H1 (cell line): ENCODE measurements at regions not wholly inside any gene's neighbourhood (a gene's known extent, or its start where the extent isn't known, plus 50 kb on each side); places are given as distances from the start of the nearest gene placed in this dataset.
A peak's percentile ranks its signal among the peaks of the same experiment; 100 is the strongest.

Source experiments
- CTCF ChIA-PET: fragments of 300-600 bp; sonication (Branson Sonifier 250); formaldehyde crosslinking; loops from one replicate; lab custom pipeline; 2021; ENCODE audit not compliant: partially characterized antibody; lab: Charles Lee
- POLR2A ChIA-PET: fragments of 300-600 bp; sonication (Branson Sonifier 250); formaldehyde crosslinking; loops from one replicate; lab custom pipeline; 2021; ENCODE audit warnings: inconsistent platforms; ENCODE audit not compliant: partially characterized antibody; lab: Charles Lee
- DNase-seq, 2 experiments: peaks; one replicate each; pipeline versions ENCODE4 v3.0.0 to v3.0.0-alpha.2; 2010 to 2022; ENCODE audit warnings: low spot score in 2 of 2, low read depth in 1 of 2, mixed read lengths in 1 of 2
- FAIRE-seq: peaks from 2 replicates; lab custom pipeline; 2011; peaks lifted over from hg19 to GRCh38; lab: Jason Lieb, UNC
- H2AFZ ChIP-seq: 2 replicates; pipeline ENCODE4 v1.8.1; 2012; ENCODE audit warnings: low read length, inconsistent platforms
- H2AK5ac ChIP-seq: 2 replicates; pipeline ENCODE4 v1.6.1; 2013; ENCODE audit warnings: low read depth, low read length
- H2BK120ac ChIP-seq: replicated peaks from 2 replicates; pipeline ENCODE3; 2013; ENCODE audit warnings: low read depth, low read length, inconsistent platforms
- H2BK12ac ChIP-seq: 2 replicates; pipeline ENCODE4 v1.6.1; 2013; ENCODE audit warnings: low read depth, low read length
- H2BK15ac ChIP-seq: 2 replicates; pipeline ENCODE4 v1.6.1; 2013; ENCODE audit warnings: low read length
- H2BK20ac ChIP-seq: 2 replicates; pipeline ENCODE4 v1.6.1; 2013; ENCODE audit warnings: low read length
- H2BK5ac ChIP-seq: 2 replicates; pipeline ENCODE4 v1.6.1; 2013; ENCODE audit warnings: low read depth, low read length
- H3K14ac ChIP-seq: 2 replicates; pipeline ENCODE4 v1.6.1; 2013; ENCODE audit warnings: inconsistent platforms; ENCODE audit not compliant: insufficient read length
- H3K18ac ChIP-seq: 2 replicates; pipeline ENCODE4 v1.6.1; 2013; ENCODE audit warnings: low read length; ENCODE audit errors: extremely low read depth
- H3K23ac ChIP-seq: 2 replicates; pipeline ENCODE4 v1.6.1; 2013; ENCODE audit warnings: inconsistent platforms; ENCODE audit not compliant: insufficient read length
- H3K23me2 ChIP-seq: 2 replicates; pipeline ENCODE4 v1.6.1; 2013; ENCODE audit warnings: low read depth, low read length
- H3K27ac ChIP-seq: 2 replicates; pipeline ENCODE4 v1.6.1; 2011; ENCODE audit warnings: low read depth, low read length, inconsistent platforms
- H3K27me3 ChIP-seq, 4 experiments: replicated peaks in 1 of 4; 1 replicate in 1 of 4; 2 replicates in 3 of 4; pipeline versions ENCODE4 v1.6.1 to v1.8.1; 2011 to 2013; ENCODE audit warnings: low read length in 3 of 4, mild to moderate bottlenecking in 3 of 4, inconsistent platforms in 2 of 4, mixed read lengths in 2 of 4, moderate library complexity in 1 of 4; ENCODE audit not compliant: control insufficient read depth in 3 of 4, insufficient read depth in 3 of 4; ENCODE audit errors: extremely low read depth in 1 of 4
- H3K36me3 ChIP-seq, 4 experiments: 2 replicates each; pipeline versions ENCODE4 v1.6.1 to v1.8.1; 2011 to 2013; ENCODE audit warnings: mild to moderate bottlenecking in 4 of 4, low read length in 3 of 4, moderate library complexity in 2 of 4, control low read depth in 1 of 4, inconsistent platforms in 1 of 4; ENCODE audit not compliant: insufficient read depth in 4 of 4, control insufficient read depth in 2 of 4
- H3K4ac ChIP-seq: replicated peaks from 2 replicates; pipeline ENCODE3; 2013; ENCODE audit warnings: low read length, low read depth, mixed read lengths, inconsistent platforms; ENCODE audit not compliant: insufficient read length
- H3K4me1 ChIP-seq, 4 experiments: replicated peaks in 1 of 4; 1 replicate in 1 of 4; 2 replicates in 3 of 4; pipeline versions ENCODE4 v1.6.1 to v1.8.1; 2011 to 2013; ENCODE audit warnings: low read length in 3 of 4, inconsistent platforms in 2 of 4, mixed read lengths in 1 of 4; ENCODE audit not compliant: insufficient read depth in 4 of 4, control insufficient read depth in 3 of 4
- H3K4me2 ChIP-seq, 2 experiments: 2 replicates each; pipeline versions ENCODE4 v1.6.1 to v1.8.1; 2011 to 2013; ENCODE audit warnings: low read depth in 2 of 2, low read length in 2 of 2, control low read depth in 1 of 2, inconsistent platforms in 1 of 2, mild to moderate bottlenecking in 1 of 2; ENCODE audit not compliant: insufficient read depth in 1 of 2
- H3K4me3 ChIP-seq, 4 experiments: fragments of 200-600, 300-600 bp in 1 of 4; sonication (generic), shearing (Covaris generic), sonication (Bioruptor Twin) in 1 of 4; 2 replicates each; pipeline versions ENCODE4 v1.5.1 to v1.8.1; 2011 to 2016; ENCODE audit warnings: low read length in 4 of 4, low read depth in 3 of 4, control low read depth in 2 of 4, inconsistent platforms in 2 of 4, mild to moderate bottlenecking in 2 of 4, mixed read lengths in 1 of 4, moderate library complexity in 1 of 4; ENCODE audit not compliant: insufficient read depth in 2 of 4; ENCODE audit errors: extremely low read depth in 1 of 4
- H3K56ac ChIP-seq: replicated peaks from 2 replicates; pipeline ENCODE3; 2013; ENCODE audit warnings: low read depth, mild to moderate bottlenecking, mixed read lengths, low read length, inconsistent platforms; ENCODE audit not compliant: insufficient read length
- H3K79me1 ChIP-seq: 2 replicates; pipeline ENCODE4 v1.6.1; 2013; ENCODE audit warnings: low read depth, low read length, control low read depth
- H3K79me2 ChIP-seq, 2 experiments: 2 replicates each; pipeline versions ENCODE4 v1.6.1 to v1.8.1; 2012 to 2013; ENCODE audit warnings: low read length in 2 of 2, mild to moderate bottlenecking in 2 of 2, inconsistent platforms in 1 of 2; ENCODE audit not compliant: insufficient read depth in 2 of 2, control insufficient read depth in 1 of 2
- H3K9ac ChIP-seq, 4 experiments: replicated peaks in 1 of 4; 1 replicate in 1 of 4; 2 replicates in 3 of 4; pipeline versions ENCODE4 v1.6.1 to v1.8.1; 2011 to 2013; ENCODE audit warnings: low read depth in 3 of 4, low read length in 3 of 4, control low read depth in 2 of 4, mild to moderate bottlenecking in 2 of 4, moderate library complexity in 2 of 4, inconsistent platforms in 1 of 4; ENCODE audit errors: extremely low read depth in 1 of 4
- H3K9me3 ChIP-seq, 2 experiments: 2 replicates each; pipeline versions ENCODE4 v1.6.1 to v1.8.1; 2012 to 2013; ENCODE audit warnings: mild to moderate bottlenecking in 2 of 2, moderate library complexity in 2 of 2, control low read depth in 1 of 2, inconsistent platforms in 1 of 2, low read depth in 1 of 2, low read length in 1 of 2, mixed read lengths in 1 of 2; ENCODE audit not compliant: insufficient read depth in 2 of 2
- H4K20me1 ChIP-seq, 2 experiments: replicated peaks in 1 of 2; 2 replicates each; pipeline versions ENCODE3 to v1.8.1; 2011 to 2013; ENCODE audit warnings: inconsistent platforms in 2 of 2, low read length in 2 of 2, mild to moderate bottlenecking in 1 of 2; ENCODE audit not compliant: insufficient read depth in 2 of 2, control insufficient read depth in 1 of 2
- H4K5ac ChIP-seq: 2 replicates; pipeline ENCODE4 v1.6.1; 2013; ENCODE audit warnings: low read length, low read depth, mixed read lengths, inconsistent platforms; ENCODE audit not compliant: insufficient read length
- H4K8ac ChIP-seq: 2 replicates; pipeline ENCODE4 v1.8.0; 2013; ENCODE audit warnings: mild to moderate bottlenecking, moderate library complexity, low read length, inconsistent platforms; ENCODE audit not compliant: insufficient read depth; ENCODE audit errors: extremely low read depth
- H4K91ac ChIP-seq: replicated peaks from 2 replicates; pipeline ENCODE3; 2013; ENCODE audit warnings: low read length, mixed read lengths, inconsistent platforms; ENCODE audit not compliant: insufficient read length
- MAX ChIP-seq: IDR thresholded peaks from 2 replicates; pipeline ENCODE4 v1.6.1; 2012; ENCODE audit warnings: inconsistent platforms
- TCF12 ChIP-seq: IDR thresholded peaks from 2 replicates; pipeline ENCODE4 v1.6.1; 2011; ENCODE audit warnings: low read depth, mild to moderate bottlenecking, low read length
- WGBS, 2 experiments: shearing (Covaris generic) in 1 of 2; methylation state at CpG; one replicate each; pipeline versions ENCODE4 v1.1.6 to v1.1.7; 2013 to 2015; ENCODE audit warnings: low lambda C conversion rate in 2 of 2, mixed read lengths in 2 of 2, inconsistent platforms in 1 of 2, low coverage in 1 of 2, missing lambda C conversion rate in 1 of 2; ENCODE audit not compliant: insufficient replicate concordance in 2 of 2, insufficient coverage in 1 of 2, insufficient read length in 1 of 2; ENCODE audit errors: extremely low coverage in 1 of 2, missing lambda C conversion rate in 1 of 2; 5-methylcytosine and 5-hydroxymethylcytosine counted together

GRCh38 chr1:87969040-87969439 lies 640.4 kb downstream of the LMO4 start:
- Histone ChIP-seq H3K4me1 (peaks cover 4 to 11% (median 10%) of the 10 kb centered on the region in 4 experiments; a peak in 6 of 7 replicates), H2BK20ac (no peak overlapping the region), H3K4me2 (peak overlapping the region in 1 of 2 experiments; percentile 40; a peak in 2 of 4 replicates), H2AFZ (no peak overlapping the region), H4K8ac (no peak overlapping the region), H3K9me3 (no peaks in the 10 kb centered on the region), H3K27me3 (no peaks in the 10 kb centered on the region), H3K4ac (no peak overlapping the region), H3K27ac (no peak overlapping the region), H3K9ac (no peak overlapping the region), H2BK5ac (no peak overlapping the region), H4K91ac (no peak overlapping the region), H2AK5ac (no peak overlapping the region), H3K14ac (no peak overlapping the region), H3K4me3 (0 out of 8 replicates have a peak overlapping the region, but pooled peaks of 1 of the 4 experiments have one; percentile 3), H3K23me2 (no peaks in the 10 kb centered on the region), H4K5ac (no peak overlapping the region), H3K36me3 (no peaks in the 10 kb centered on the region), H2BK12ac (no peak overlapping the region), H3K79me2 (no peaks in the 10 kb centered on the region), H2BK120ac (no peak overlapping the region), H3K23ac (no peak overlapping the region), H3K56ac (no peak overlapping the region), H3K79me1 (no peaks in the 10 kb centered on the region), H2BK15ac (no peak overlapping the region), H3K18ac (no peak overlapping the region), H4K20me1 (no peaks in the 10 kb centered on the region)
- no peak for TF ChIP-seq TCF12
- TF ChIP-seq MAX: no peak
- POLR2A ChIA-PET: no interaction called here
- CTCF ChIA-PET: interaction anchor here (1.0 to 3.7 kb wide), 2 partner anchors 20 to 678 kb away, joined by 3 to 15 read pairs; no protein-coding TSS in a partner anchor
- WGBS, 2 experiments: 87% methylated on average over 2 of the region's 2 CpGs; no CpG with 5 or more reads in 1 of the 2 experiments
- DNase-seq: no peak
- no peak for FAIRE-seq
